NOMO-1 treated with DMSO at 0.1 percent for 48 hours (cell line): ENCODE measurements at regions not wholly inside any gene's neighbourhood (a gene's known extent, or its start where the extent isn't known, plus 50 kb on each side); places are given as distances from the start of the nearest gene placed in this dataset.

Experiments used
- DNase-seq: peaks from one replicate; lab custom pipeline; 2025; ENCODE audit not compliant: unreplicated experiment; lab: John Stamatoyannopoulos, UW

DNA sequence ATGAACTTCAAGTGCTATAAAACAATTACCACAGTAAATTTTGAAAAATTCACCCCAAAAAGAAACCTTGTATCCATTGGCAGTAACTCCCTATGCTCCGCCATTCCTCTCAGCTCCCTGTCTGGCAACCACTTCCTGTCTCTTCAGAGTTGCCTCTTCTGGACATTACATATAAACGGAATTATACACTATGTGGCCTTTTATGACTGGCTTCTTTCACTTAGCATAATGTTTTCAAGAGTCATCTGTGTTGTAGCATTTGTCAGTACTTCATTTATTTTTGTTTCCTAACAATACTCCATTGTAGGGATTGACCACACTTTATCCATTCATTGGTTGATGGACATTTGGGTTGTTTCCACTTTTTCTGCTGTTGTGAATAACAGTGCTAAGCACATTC is 50.1 kb downstream of the CEP43 start:
- no peak for DNase-seq

DNA sequence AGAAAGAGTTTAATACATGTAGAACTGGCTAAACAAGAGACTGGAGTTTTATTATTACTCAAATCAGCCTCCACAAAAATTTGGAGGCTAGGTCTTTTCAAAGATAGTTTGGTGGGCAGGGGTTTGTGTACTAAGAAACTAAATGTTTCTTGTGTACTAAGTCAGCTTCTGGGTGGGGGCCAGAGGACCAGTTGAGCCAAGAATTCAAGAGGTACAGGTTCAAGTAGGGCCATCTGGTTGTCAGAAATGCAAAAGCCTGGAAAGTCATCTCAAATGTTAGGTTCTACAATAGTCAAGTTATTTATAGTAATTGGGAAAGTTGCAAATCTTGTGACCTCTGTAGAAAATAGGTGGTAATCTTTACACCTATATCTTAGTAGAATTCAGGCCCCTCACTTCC is 51.7 kb downstream of the CEP43 start:
- no peak for DNase-seq

DNA sequence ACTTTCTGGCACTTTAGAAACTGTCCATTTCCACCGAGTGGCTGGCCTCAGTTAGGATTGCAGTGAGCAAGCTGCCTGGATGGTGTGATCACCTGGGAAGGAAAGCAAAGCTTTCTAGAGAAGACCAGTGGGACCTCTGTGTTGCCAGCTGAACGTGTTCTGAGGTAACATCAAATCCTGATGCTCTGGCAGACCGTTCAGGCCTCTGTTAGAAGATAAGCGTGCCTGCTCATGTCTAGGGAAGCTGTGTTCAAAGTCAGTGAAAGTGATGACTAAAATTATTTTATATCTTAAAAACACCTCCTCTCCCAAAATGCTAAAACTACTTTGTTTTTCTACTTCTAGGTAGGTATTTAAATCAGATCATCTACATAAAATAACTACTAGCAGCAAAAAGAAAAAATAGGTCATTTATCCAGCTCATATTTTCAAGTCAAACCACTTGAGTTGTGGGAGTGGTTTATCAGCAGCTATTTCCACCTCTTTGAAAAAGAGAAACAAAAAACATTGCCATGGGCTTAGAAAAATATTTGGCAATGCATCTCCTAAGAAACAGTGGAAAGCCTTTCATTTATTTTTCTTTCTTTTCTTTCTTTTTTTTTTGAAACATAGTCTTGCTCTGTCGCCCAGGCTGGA is 54.8 kb downstream of the CEP43 start:
- DNase-seq = no peak

DNA sequence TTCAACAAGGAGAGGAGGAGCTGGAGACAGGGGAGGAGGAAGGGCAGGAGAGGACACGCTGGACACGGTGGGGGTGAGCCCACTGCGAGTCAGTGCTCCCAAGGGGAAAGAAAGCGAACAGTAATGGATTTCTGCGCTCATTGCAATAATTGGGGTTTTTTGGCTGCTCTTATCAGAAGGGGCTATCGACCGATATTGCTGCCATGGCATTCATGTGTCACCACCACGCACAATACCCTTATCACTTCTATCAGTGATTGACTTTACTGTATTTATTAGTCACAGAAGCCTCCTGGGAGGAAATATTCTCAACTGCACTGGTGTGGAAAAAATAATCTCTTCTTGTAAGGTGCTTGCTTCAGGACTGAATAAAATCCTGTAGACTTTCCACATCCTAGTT is 55.8 kb downstream of the CEP43 start:
- DNase-seq = no peak

DNA sequence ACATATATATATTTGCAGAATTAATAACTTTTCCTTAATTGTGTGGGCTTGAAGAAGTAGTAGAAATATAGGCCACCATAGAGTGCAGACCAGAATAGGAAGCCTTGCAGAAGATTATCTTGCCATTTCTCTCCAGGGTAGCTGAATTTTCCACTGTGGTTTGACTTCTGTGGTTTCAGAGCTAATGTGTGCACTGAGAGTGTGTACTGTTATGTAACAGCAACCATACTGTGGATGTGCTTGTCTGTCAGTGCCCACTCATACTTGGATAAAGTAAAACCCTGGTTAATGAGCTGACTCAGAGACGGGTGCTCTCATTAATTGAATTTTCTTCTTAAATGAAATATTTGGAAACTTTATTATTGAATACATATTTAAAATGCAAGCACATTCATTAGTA is 57.2 kb downstream of the CEP43 start:
- peak; percentile 94 for DNase-seq

DNA sequence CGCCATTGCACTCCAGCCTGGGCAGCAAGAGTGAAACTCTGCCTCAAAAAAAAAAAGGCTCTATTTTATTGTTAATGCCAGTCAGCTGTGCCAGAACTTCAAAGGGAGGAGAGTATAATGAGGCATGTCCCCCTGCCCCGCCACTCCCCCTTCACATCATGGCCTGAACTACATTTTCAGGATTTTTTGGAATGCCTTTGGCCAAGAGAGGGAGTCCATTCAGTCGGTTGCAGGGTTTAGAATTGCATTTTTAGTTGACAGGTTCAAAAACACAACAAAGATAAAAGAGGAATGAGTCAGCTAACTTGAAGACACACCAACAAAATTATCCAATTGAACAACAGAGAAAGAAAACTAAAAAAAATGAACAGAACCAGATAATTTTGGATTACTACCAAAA is 59.1 kb downstream of the CEP43 start:
- no peak for DNase-seq
